Left forelimb (tissue), 1 donor: ENCODE measurements at regions not wholly inside any gene's neighbourhood (a gene's known extent, or its start where the extent isn't known, plus 50 kb on each side); places are given as distances from the start of the nearest gene placed in this dataset.
"Not testable (repeated sequence)": the region's sequence is repeated elsewhere in the genome, so short reads cannot be mapped to it uniquely, and the experiment has no call there.

Experiments used
- DNase-seq: peaks from one replicate; pipeline ENCODE4 v3.0.0-alpha.2; 2018; ENCODE audit warnings: low spot score

- no peak for DNase-seq
Observed at GRCh38 chr9:15033316-15033715, 123.1 kb upstream of the FREM1 start.

DNA sequence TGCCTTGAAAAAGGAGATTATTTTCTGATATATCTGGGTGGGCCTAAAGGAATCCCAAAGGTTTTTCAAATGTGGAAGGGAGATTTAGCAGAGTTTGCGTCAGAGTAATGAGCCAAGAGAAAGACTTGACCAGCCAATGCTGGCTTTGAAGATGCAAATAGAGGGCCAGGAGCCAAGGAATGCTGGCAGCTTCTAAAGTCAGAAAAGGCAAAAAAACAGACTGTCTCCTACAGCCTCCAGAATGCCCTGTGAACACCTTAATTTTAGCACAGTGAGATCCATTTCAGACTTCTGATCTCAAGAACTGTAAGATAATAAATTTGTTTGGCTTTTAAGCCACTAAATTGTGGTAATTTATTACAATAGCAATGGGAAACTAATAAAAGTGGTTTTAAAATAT is 122.6 kb upstream of the FREM1 start:
- DNase-seq = no peak

DNA sequence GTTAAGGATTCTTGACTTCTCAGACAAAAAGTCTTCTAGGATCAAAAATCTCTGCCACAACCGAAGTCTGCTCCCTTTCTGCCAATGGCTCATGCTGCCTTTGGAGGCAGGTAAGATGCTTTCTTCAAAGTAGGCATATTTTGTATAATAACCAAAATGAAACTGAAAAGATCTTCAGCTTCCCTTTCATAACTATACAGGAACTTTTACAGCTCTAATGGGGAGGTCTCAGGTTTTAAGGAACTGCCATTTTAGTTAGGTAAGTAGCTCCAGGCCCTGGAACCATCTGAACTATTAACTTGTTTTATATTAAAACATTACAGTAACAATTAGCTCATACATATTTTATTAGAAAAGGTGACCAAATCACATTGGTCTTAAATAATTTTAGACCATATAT is 110.9 kb upstream of the FREM1 start:
- DNase-seq = no peak

GRCh38 chr9:15018096-15018637 is 107.9 kb upstream of the FREM1 start:
- DNase-seq = no peak

- no peak for DNase-seq
Observed at GRCh38 chr9:15010581-15010980, 100.4 kb upstream of the FREM1 start.

GRCh38 chr9:15007698-15008097 is 97.5 kb upstream of the FREM1 start:
- no peak for DNase-seq

- no peak for DNase-seq
Observed at GRCh38 chr9:14994738-14995137, 84.5 kb upstream of the FREM1 start.

GRCh38 chr9:14993901-14994554 is 83.8 kb upstream of the FREM1 start:
- DNase-seq = no peak

GRCh38 chr9:14993061-14993800 is 83.0 kb upstream of the FREM1 start:
- DNase-seq = peak; percentile 94

GRCh38 chr9:14992516-14992915 is 82.3 kb upstream of the FREM1 start:
- no peak for DNase-seq

GRCh38 chr9:14992081-14992480 is 81.9 kb upstream of the FREM1 start:
- DNase-seq = no peak

GRCh38 chr9:14990647-14991046 is 80.4 kb upstream of the FREM1 start:
- not testable (repeated sequence) for DNase-seq

DNA sequence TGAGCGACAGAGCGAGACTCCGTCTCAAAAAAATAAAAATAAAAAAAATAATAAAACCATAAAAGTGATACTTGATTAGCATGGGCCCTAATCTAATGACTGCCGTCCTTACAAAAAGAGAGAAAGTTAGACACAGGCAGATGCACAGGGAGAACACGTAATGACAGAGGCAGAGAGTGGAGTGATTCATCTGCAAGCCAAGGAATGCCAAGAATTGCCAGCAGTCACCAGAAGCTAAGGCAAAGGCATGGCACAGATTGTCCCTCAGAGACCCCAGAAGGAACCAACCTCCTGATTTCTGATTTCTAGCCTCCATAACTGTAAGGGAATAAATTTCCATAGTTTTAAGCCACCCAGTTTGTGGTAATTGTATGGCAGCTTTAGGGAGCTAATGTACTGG is 79.6 kb upstream of the FREM1 start:
- no peak for DNase-seq

DNA sequence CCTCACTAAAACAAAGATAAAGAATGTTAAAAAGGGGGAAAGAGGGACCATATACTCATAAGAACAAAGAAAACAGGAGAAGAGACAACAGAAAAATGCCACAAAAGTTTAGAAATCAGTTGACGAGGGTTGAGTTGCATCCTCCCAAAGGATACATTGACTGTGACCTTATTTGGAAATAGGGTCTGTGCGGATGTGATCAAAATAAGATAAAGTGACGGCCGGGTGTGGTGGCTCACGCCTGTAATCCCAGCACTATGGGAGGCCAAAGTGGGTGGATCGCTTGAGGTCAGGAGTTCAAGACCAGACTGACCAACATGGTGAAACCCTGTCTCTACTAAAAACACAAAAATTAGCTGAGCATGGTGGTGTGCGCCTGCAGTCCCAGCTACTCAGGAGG is 79.1 kb upstream of the FREM1 start:
- not testable (repeated sequence) for DNase-seq

- no peak for DNase-seq
Observed at GRCh38 chr9:14987858-14988257, 77.6 kb upstream of the FREM1 start.

DNA sequence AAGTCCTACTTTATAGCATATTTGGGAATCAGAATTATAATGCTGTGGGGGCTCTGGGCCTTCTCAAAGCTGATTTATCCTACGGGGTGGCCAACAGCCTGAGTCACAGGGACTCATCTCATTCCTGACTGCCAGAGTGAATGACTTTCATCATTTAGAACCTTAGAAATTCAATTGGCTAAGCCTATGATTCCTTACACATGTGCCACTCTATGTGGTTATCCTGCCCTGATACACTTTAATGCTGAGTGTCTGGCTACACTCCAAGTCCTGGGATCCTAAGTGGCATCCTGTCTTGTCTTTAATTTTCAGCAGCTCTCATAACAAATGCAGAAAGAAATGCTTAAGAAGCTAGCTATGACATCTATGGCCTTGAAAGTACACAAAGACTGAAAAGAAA is 75.2 kb upstream of the FREM1 start:
- no peak for DNase-seq

DNA sequence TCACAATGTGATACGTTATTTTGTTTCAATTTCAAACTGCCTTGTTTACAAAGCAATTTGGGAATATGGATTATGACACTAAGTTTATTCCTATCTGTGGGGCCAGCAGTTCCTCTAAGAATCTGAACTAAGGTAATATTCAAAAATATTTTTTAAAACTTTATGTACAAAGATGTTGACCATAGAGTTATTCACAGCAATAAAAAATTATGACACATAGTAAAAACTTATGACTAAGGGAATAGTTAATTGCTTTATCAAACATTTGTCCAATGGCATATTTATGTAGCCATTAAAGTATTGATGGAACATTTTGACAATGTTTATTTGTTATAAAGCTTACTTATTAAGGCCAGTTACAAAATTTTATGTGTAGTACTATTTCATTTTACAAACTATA is 73.4 kb upstream of the FREM1 start:
- no peak for DNase-seq

DNA sequence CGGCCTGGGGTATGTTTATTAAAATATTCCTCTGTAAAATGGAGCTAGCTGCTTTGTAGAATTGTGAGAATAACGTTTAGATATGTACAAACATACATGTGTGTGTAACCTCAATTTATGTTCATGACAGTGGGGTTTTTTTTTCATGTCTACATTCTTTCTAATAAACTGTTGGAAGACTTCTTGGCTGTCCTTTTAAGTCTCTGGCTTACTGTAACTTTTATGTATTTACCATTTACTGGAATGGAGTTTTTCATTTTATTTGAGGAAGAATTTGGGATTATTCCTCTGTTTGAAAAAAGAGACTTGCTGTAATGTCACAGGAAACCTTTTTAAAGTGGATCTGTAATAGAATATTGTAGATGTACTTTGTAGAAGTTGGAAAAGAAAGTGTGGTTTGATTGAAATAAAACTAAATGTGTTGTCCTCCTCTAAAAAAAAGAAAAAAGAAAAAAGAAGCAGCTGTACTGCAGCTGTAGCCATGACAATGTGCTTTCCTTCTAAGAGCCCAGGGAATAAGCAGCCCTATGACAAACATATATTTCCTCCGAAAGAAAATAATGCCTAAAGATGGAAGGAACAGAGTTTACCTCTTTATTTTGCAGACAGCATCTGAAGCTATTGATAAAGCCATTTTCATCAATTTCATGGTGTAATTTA is 71.2 kb upstream of the FREM1 start:
- no peak for DNase-seq

GRCh38 chr9:14978022-14979000 is 68.1 kb upstream of the FREM1 start:
- no peak for DNase-seq

- no peak for DNase-seq
Observed at GRCh38 chr9:14967450-14968321, 57.5 kb upstream of the FREM1 start.
